ENCODE measurements at regions not wholly inside any gene's neighbourhood (a gene's known extent, or its start where the extent isn't known, plus 50 kb on each side); places are given as distances from the start of the nearest gene placed in this dataset.

GRCh38 chr18:72360634-72361033 is 183.5 kb downstream of the CBLN2 start:
- DNase-seq (ENCODE audit: low read depth) = no peak

- no peak for DNase-seq (ENCODE audit: low read depth)
Observed at GRCh38 chr18:72342933-72343332, 201.2 kb downstream of the CBLN2 start.

DNA sequence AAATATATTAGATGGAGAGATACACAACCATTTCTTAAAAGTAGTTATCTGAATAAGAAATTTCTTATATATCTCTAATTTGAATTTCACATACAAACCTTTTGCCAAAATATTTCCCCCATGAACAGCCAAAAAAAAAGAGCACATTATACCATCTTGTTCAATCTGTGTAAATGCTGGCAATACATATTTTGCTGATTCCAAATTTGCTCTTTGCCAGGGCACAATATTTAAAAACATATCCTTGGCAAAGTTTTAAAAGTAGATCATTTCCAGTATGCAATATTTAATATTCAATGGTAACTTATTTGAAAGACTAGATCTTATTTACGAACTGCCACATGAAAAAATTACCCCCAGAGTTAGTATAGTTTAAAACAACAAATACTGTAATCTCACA is 204.2 kb downstream of the CBLN2 start:
- DNase-seq (ENCODE audit: low read depth) = no peak

- DNase-seq (ENCODE audit: low read depth) = no peak
Observed at GRCh38 chr18:72336786-72337185, 207.4 kb downstream of the CBLN2 start.

DNA sequence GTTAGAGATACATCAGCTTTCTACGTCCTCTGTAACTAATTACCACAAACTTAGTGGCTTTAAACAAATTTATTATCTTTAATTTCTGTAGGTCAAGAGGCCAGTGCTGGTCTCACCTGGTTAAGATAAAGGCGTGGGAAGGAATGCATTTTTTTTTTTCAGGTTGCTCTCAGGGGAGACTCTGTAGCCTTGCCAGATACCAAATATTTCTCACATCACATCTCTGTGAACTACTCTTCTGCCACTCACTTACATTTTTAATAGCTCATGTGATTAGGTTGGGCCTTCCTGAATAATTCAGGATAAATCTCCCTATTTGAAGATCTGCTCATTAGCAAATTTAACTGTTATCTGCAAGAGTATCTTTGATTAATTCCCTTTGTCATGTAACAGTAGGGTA is 214.6 kb downstream of the CBLN2 start:
- no peak for DNase-seq (ENCODE audit: low read depth)

DNA sequence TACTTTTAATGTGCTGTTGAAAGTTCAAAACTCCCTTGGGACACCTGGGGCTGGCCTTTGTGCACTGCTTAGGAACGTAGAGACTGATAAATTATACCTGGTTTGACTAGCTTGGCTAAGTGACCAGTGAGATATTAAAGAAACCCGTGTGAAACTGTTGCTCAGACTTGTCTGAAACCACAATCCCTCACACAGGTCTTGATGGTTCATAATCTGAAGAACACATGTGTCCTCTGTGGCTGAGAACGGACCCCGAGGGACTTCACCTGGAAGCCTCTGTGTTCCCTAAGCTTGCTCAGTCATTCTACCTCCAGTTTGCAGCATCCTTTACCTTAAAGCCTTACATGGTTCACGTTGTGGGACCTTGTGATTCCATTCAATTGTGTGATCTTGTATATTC is 218.8 kb downstream of the CBLN2 start:
- DNase-seq (ENCODE audit: low read depth) = no peak

GRCh38 chr18:72324677-72325076 is 219.5 kb downstream of the CBLN2 start:
- no peak for DNase-seq (ENCODE audit: low read depth)

GRCh38 chr18:72316497-72316896 is 227.6 kb downstream of the CBLN2 start:
- no peak for DNase-seq (ENCODE audit: low read depth)

GRCh38 chr18:72283148-72283925 is 260.8 kb downstream of the CBLN2 start:
- DNase-seq (ENCODE audit: low read depth) = no peak

GRCh38 chr18:72273025-72273424 is 271.1 kb downstream of the CBLN2 start:
- no peak for DNase-seq (ENCODE audit: low read depth)

DNA sequence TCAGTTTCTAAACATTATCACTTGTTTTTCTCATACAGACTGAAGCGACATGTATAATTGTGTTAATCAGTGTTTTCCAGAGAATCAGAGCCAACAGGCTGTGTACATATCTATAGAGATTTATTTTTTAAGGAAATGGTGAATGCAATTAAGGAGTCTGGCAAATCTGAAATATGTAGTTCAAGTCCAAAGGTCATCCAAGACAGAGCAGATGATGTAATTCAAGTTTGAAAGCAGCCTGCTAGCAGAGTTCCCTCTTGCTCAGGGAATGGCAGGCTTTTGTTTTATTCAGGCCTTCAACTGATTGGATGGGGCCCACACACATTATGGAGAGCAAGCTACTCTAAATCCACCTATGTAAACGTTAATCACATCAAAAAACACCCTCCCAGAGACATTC is 282.6 kb downstream of the CBLN2 start:
- no peak for DNase-seq (ENCODE audit: low read depth)

- DNase-seq (ENCODE audit: low read depth) = no peak
Observed at GRCh38 chr18:72246076-72246475, 298.1 kb downstream of the CBLN2 start.

- DNase-seq (ENCODE audit: low read depth) = no peak
Observed at GRCh38 chr18:72235422-72235821, 308.7 kb downstream of the CBLN2 start.

DNA sequence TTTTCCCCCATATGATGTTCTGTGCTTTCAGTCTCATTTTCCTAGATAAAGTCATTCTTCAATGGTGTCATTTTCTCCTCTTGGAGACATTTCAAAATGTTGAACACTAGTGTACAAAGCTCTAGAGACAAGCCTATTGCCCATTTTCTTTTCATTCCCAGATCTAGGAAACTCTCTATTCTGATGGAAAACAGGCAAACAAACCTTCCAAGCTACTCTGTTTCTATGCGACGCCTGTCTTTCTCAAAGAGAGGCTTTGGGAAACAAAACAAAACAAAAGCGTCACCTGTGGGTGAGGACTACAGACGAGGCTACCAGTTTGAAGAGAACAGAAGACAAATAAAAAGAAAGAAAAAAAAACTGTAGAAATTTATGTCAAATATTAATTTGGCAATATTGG is 311.0 kb downstream of the CBLN2 start:
- no peak for DNase-seq (ENCODE audit: low read depth)

GRCh38 chr18:72232644-72233043 is 311.5 kb downstream of the CBLN2 start:
- DNase-seq (ENCODE audit: low read depth) = no peak

DNA sequence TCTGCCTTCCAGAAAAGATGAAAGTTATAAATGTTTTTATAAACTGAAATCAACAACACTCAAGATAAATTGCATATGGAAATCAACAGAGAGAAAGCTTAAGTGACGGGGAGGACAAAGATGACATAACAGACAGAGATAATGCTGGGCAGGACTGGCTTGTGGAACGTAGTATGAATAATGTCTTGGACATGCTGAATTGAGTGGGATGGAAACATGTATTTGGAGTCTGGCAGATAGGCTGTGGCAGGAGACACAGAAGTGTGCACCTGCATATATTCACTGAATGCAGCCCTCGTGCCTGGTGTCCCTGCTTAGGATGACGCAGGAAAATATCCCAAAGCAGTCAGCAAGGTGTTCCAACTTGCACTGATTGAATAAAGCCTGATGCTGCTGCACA is 318.2 kb downstream of the CBLN2 start:
- no peak for DNase-seq (ENCODE audit: low read depth)

- no peak for DNase-seq (ENCODE audit: low read depth)
Observed at GRCh38 chr18:72223733-72224132, 320.4 kb downstream of the CBLN2 start.

DNA sequence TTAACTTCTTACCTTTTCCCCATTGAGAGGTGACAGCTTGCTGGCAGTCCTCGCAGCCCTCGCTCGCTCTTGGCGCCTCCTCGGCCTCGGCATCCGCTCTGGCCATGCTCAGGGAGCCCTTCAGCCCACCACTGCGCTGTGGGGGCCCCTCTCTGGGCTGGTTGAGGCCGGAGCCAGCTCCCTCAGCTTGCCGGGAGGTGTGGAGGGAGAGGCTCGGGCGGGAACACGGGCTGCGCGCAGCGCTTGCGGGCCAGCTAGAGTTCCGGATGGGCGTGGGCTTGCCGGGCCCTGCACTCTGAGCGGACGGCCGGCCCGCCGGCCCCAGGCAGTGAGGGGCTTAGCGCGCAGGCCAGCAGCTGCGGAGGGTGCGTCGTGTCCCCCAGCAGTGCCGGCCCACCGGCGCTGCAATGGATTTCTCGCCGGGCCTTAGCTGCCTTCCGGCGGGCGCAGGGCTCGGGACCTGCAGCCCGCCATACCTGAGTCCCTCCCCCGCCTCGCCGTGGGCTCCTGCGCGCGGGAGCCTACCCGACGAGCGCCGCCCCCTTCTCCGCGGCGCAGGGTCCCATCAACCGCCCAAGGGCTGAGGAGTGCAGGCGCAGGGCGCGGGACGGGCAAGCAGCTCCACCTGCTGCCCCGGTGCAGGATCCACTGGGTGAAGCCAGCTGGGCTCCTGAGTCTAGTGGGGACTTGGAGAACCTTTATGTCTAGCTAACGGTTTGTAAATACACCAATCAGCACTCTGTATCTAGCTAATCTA is 335.0 kb downstream of the CBLN2 start:
- DNase-seq (ENCODE audit: low read depth) = no peak

GRCh38 chr18:72207280-72207679 is 336.9 kb downstream of the CBLN2 start:
- DNase-seq (ENCODE audit: low read depth) = no peak

DNA sequence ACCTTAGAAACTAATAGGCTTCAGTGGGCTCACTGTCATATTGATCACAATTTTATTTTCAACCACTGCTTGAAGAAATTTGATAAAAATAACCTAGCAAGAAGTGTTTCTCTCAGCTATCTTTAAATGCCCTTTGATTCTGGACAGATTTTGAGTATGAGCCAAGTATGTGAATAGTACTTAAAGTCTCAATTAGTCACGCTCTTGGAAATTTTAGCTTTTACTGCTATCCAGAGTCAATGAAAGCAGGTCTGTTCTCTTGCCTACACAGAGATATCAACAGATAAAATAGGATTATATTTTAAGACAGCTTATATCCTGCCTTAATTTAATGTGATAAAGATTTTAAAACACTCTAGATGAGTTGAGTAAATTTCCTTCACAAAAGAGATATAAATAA is 337.3 kb downstream of the CBLN2 start:
- DNase-seq (ENCODE audit: low read depth) = no peak

GRCh38 chr18:72201032-72201431 is 343.1 kb downstream of the CBLN2 start:
- no peak for DNase-seq (ENCODE audit: low read depth)

- DNase-seq (ENCODE audit: low read depth) = no peak
Observed at GRCh38 chr18:72197591-72197990, 346.6 kb downstream of the CBLN2 start.

GRCh38 chr18:72194072-72194471 is 350.1 kb downstream of the CBLN2 start:
- no peak for DNase-seq (ENCODE audit: low read depth)

- no peak for DNase-seq (ENCODE audit: low read depth)
Observed at GRCh38 chr18:72187956-72188355, 356.2 kb downstream of the CBLN2 start.
